C4-2B (cell line): ENCODE measurements at regions not wholly inside any gene's neighbourhood (a gene's known extent, or its start where the extent isn't known, plus 50 kb on each side); places are given as distances from the start of the nearest gene placed in this dataset.

Source experiments
- CTCF ChIP-seq: fragments of 450-650 bp; conservative IDR thresholded peaks from 2 replicates; pipeline ENCODE4 v1.5.1; 2017; ENCODE audit warnings: mild to moderate bottlenecking
- ZFX ChIP-seq: fragments of 450-650 bp; IDR thresholded peaks from 2 replicates; pipeline ENCODE4 v1.6.1; 2017

- no peak for TF ChIP-seq CTCF
- no peak for TF ChIP-seq ZFX
These were observed 207.4 kb downstream of the SOX4 start for GRCh38 chr6:21800948-21801438.
